ENCODE measurements at regions not wholly inside any gene's neighbourhood (a gene's known extent, or its start where the extent isn't known, plus 50 kb on each side); places are given as distances from the start of the nearest gene placed in this dataset.
"Not testable (repeated sequence)": the region's sequence is repeated elsewhere in the genome, so short reads cannot be mapped to it uniquely, and the experiment has no call there.

DNA sequence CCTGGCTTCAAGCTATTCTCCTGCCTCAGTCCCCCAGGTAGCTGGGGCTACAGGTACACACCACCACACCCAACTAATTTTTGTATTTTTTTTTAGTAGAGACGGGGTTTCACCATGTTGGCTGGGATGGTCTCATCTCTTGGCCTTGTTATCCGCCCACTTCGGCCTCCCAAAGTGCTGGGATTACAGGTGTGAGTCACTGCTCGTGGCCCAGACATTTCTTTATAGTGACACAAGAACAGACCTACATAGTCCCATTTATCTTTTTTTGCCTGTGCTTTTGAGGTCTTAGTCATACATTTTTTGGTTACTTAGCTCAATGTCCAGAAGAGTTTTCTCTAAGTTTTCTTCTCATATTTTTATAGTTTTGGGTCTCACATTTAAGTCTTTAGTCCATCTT lies 247.4 kb downstream of the SYT10 start:
- Mint-ChIP-seq H3K9me3 (peaks cover 16% of the 10 kb centered on the region), H3K4me3 (no peak overlapping the region), H3K36me3 (ENCODE audit: low read depth) (no peaks in the 10 kb centered on the region), H3K27ac (ENCODE audit: unreplicated experiment) (no peak overlapping the region), H3K4me1 (no peaks in the 10 kb centered on the region), H3K27me3 (ENCODE audit: low read depth) (peaks cover 3% of the 10 kb centered on the region)
- TF ChIP-seq, protein P1, sequence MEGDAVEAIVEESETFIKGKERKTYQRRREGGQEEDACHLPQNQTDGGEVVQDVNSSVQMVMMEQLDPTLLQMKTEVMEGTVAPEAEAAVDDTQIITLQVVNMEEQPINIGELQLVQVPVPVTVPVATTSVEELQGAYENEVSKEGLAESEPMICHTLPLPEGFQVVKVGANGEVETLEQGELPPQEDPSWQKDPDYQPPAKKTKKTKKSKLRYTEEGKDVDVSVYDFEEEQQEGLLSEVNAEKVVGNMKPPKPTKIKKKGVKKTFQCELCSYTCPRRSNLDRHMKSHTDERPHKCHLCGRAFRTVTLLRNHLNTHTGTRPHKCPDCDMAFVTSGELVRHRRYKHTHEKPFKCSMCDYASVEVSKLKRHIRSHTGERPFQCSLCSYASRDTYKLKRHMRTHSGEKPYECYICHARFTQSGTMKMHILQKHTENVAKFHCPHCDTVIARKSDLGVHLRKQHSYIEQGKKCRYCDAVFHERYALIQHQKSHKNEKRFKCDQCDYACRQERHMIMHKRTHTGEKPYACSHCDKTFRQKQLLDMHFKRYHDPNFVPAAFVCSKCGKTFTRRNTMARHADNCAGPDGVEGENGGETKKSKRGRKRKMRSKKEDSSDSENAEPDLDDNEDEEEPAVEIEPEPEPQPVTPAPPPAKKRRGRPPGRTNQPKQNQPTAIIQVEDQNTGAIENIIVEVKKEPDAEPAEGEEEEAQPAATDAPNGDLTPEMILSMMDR (conservative IDR thresholded peaks at IDR 0.05) = no peak
- DNase-seq (ENCODE audit: low read depth, low spot score) = no peak

DNA sequence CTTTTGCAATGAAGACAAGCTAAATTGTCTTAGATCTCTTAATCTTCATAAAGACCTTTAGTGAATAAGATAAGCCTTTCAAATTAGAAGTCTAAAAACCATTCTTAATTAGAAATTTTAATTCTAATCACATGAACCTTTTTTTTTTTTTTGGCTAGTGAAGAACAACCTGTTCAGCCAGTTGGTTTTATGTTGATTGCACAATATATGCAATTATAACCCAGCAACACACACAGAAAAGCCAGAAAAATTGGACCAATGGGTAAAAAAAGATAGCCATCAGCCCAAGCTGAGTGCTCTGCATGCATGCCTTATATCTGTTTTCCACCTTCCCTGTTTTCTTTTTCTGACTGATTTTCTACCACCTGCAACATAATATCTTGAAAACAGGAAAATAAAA lies 252.2 kb downstream of the SYT10 start:
- Mint-ChIP-seq H3K27ac (ENCODE audit: unreplicated experiment) (no peak overlapping the region), H3K27me3 (ENCODE audit: low read depth) (peaks cover 3% of the 10 kb centered on the region), H3K4me1 (no peaks in the 10 kb centered on the region), H3K9me3 (peaks cover 7% of the 10 kb centered on the region), H3K4me3 (no peak overlapping the region), H3K36me3 (ENCODE audit: low read depth) (no peaks in the 10 kb centered on the region)
- TF ChIP-seq, protein P1 (conservative IDR thresholded peaks at IDR 0.05) = no peak
- DNase-seq (ENCODE audit: low read depth, low spot score) = no peak

DNA sequence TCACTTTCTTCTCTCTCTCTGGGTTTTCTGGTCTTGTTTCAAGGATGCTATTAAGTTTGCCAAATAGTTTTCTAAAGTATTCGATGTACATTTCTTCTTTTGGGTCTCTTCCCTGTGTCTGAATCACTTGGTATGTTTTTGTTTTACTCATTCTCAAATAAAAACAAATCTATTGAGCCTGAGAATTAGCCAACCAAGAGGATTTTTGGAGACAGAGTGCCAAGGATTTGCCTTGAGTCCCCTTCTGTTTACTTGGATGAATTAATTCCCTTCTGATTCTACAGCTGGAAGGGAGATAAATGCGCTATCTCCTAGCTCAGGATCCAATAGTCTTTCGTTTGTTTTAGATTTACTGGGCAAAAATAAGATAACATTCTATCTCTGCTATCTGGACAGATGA lies 255.5 kb downstream of the SYT10 start:
- Mint-ChIP-seq H3K4me1 (no peaks in the 10 kb centered on the region), H3K27me3 (ENCODE audit: low read depth) (peaks cover 3% of the 10 kb centered on the region), H3K9me3 (peaks cover 2% of the 10 kb centered on the region), H3K4me3 (no peak overlapping the region), H3K36me3 (ENCODE audit: low read depth) (no peaks in the 10 kb centered on the region), H3K27ac (ENCODE audit: unreplicated experiment) (no peak overlapping the region)
- DNase-seq (ENCODE audit: low read depth, low spot score) = no peak
- TF ChIP-seq, protein P1 (conservative IDR thresholded peaks at IDR 0.05) = no peak

DNA sequence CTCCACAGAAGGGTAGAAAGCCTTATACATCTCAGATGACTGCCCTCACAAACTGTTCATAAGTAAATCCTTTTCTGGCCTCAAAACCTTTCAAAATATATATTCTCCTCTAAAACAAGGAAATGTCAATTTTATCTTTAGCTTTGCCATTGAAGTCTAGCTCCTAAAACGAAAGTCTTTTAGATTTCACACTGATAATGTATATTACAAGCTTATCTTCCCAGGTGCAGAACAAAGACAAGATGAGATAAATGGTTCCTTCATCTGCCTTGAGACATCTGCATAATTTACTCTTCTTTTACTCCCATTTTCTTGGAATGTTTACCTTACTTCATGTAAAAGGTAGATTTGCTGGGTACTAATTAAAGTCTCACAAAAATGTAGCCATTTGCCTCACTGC lies 257.1 kb downstream of the SYT10 start:
- H3K4me1 Mint-ChIP-seq = no peaks in the 10 kb centered on the region
- no peaks in the 10 kb centered on the region for H3K36me3 Mint-ChIP-seq (ENCODE audit: low read depth)
- DNase-seq (ENCODE audit: low read depth, low spot score) = no peak
- H3K9me3 Mint-ChIP-seq = no peaks in the 10 kb centered on the region
- peaks cover 3% of the 10 kb centered on the region for H3K27me3 Mint-ChIP-seq (ENCODE audit: low read depth)
- no peak overlapping the region for H3K27ac Mint-ChIP-seq (ENCODE audit: unreplicated experiment)
- TF ChIP-seq, protein P1 (conservative IDR thresholded peaks at IDR 0.05) = no peak
- no peak overlapping the region for H3K4me3 Mint-ChIP-seq

DNA sequence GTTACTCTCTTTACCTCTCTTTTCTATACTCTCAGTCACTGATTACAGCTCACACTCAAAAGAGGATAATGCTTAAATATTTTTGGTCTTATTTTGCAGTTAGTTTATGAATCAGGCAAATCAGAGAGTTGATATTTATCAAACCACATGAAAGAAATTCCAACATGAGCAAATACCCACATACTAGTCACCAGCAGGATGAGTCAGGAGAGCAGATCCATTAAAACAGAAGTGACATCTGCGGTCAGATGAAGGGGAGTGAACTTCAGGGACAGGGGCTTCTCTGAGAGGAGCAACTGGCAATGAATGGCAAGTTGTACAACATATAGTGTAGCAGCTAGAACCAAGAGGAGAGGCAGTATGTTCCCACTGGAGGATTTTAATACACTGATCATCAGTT lies 258.7 kb downstream of the SYT10 start:
- Mint-ChIP-seq H3K27ac (ENCODE audit: unreplicated experiment) (no peak overlapping the region), H3K36me3 (ENCODE audit: low read depth) (no peaks in the 10 kb centered on the region), H3K27me3 (ENCODE audit: low read depth) (peaks cover 3% of the 10 kb centered on the region), H3K4me3 (no peak overlapping the region), H3K9me3 (no peaks in the 10 kb centered on the region), H3K4me1 (no peaks in the 10 kb centered on the region)
- no peak for DNase-seq (ENCODE audit: low read depth, low spot score)
- TF ChIP-seq, protein P1 (conservative IDR thresholded peaks at IDR 0.05) = no peak

DNA sequence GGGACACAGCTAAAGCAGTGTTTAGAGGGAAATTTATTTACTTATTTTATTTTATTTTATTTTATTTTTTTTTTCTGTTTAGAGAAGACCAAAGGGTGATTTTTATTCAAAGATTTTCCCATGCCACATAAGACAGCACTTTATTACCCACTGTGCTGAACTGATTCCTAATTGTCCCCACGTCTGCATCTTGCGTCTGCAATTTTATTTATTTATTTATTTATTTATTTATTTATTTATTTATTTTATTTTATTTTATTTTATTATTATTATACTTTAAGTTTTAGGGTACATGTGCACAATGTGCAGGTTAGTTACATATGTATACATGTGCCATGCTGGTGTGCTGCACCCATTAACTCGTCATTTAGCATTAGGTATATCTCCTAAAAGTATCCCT lies 269.7 kb upstream of the PKP2 start:
- not testable (repeated sequence) for H3K27ac Mint-ChIP-seq (ENCODE audit: unreplicated experiment); DNase-seq (ENCODE audit: low read depth, low spot score); H3K9me3 Mint-ChIP-seq; H3K4me1 Mint-ChIP-seq; H3K36me3 Mint-ChIP-seq (ENCODE audit: low read depth); H3K4me3 Mint-ChIP-seq; H3K27me3 Mint-ChIP-seq (ENCODE audit: low read depth)
